SU-DHL-6 (cell line): ENCODE measurements at regions not wholly inside any gene's neighbourhood (a gene's known extent, or its start where the extent isn't known, plus 50 kb on each side); places are given as distances from the start of the nearest gene placed in this dataset.

Experiments used
- EZH2phosphoT487 ChIP-seq: fragments of 200-600 bp; sonication (generic), shearing (Covaris generic); conservative IDR thresholded peaks from 2 replicates; pipeline ENCODE4 v1.6.1; 2018; ENCODE audit warnings: mild to moderate bottlenecking, antibody characterized with exemption, low read length, moderate library complexity, mixed read lengths
- TF ChIP-seq, protein P1 (sequence below): fragments of 200-600 bp; sonication (generic); IDR thresholded peaks from one replicate; pipeline ENCODE4 v1.5.1; 2017; ENCODE audit warnings: antibody characterized with exemption, mild to moderate bottlenecking, low read length, moderate library complexity; ENCODE audit not compliant: insufficient read depth, poor library complexity, severe bottlenecking

DNA sequence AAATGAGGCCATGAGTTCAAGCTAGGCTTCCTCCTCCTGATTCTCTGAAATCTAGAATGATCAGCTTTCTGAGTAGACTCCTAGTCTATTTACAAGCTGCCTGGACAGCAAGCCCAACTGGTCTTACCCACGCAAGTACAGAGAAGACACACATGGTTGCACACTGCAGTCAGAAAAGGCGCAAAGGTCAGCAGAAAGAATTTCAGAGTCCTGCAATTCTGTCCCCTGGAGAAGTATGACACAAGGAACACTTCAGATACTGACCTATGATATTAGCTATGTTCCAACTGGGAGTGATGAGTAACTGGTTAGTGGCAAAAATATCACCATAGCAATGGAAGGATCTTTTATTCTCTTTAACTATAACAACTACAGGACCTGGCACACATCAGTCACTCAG, 336.1 kb upstream of the PKDCC start:
- TF ChIP-seq, protein P1, sequence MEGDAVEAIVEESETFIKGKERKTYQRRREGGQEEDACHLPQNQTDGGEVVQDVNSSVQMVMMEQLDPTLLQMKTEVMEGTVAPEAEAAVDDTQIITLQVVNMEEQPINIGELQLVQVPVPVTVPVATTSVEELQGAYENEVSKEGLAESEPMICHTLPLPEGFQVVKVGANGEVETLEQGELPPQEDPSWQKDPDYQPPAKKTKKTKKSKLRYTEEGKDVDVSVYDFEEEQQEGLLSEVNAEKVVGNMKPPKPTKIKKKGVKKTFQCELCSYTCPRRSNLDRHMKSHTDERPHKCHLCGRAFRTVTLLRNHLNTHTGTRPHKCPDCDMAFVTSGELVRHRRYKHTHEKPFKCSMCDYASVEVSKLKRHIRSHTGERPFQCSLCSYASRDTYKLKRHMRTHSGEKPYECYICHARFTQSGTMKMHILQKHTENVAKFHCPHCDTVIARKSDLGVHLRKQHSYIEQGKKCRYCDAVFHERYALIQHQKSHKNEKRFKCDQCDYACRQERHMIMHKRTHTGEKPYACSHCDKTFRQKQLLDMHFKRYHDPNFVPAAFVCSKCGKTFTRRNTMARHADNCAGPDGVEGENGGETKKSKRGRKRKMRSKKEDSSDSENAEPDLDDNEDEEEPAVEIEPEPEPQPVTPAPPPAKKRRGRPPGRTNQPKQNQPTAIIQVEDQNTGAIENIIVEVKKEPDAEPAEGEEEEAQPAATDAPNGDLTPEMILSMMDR, result no peak
- TF ChIP-seq EZH2phosphoT487, result no peak
